ENCODE measurements at regions not wholly inside any gene's neighbourhood (a gene's known extent, or its start where the extent isn't known, plus 50 kb on each side); places are given as distances from the start of the nearest gene placed in this dataset.

DNA sequence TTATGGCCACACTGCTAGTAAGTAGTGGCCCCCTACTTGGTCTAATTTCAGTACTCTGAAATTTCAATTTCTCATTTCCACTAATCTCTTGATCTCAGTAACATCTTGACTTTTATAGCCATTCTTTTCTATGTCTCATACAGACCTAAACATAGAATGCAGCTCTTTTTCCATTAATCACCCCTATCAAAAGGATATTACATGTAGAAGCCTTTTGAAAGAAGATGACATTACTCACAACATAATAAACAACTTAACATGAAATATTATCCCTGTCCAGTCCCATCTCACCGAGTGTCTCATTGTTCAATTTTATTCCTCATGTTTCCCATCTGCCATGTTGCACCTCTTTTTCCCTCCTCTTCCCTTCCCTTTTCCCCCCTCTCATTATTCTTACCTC, 81.1 kb upstream of the KLHL13 start:
- ChIA-PET POLR2A (no interaction called here), CTCF (no interaction called here)
- Mint-ChIP-seq H3K27ac (no peak overlapping the region), H3K9me3 (no peaks in the 10 kb centered on the region), H3K27me3 (peaks cover 0 to 3% (median 0%) of the 10 kb centered on the region in 5 donors), H3K4me3 (no peak overlapping the region), H3K4me1 (no peaks in the 10 kb centered on the region), H3K36me3 (no peaks in the 10 kb centered on the region)
- no peaks in the 10 kb centered on the region for H3K4me1 ChIP-seq (ENCODE audit: control insufficient read depth in 2 of 2, insufficient read depth in 2 of 2, low read length in 2 of 2)
- H3K9me3 ChIP-seq (ENCODE audit: control insufficient read depth in 2 of 3, low read length in 3 of 3), result no peaks in the 10 kb centered on the region
- H3K36me3 ChIP-seq (ENCODE audit: control insufficient read depth in 2 of 3, insufficient read depth in 3 of 3, low read length in 3 of 3), result no peaks in the 10 kb centered on the region
- H3K27me3 ChIP-seq (ENCODE audit: control insufficient read depth in 2 of 2, insufficient read depth in 2 of 2, low read length in 2 of 2), result no peaks in the 10 kb centered on the region
- no peak for DNase-seq
- no peak overlapping the region for H3K27ac ChIP-seq (ENCODE audit: low read depth, low read length)
- ATAC-seq, result no peak
- intact Hi-C loops (cut with micrococcal nuclease), result no loop called here
- no peak overlapping the region for H3K4me3 ChIP-seq (ENCODE audit: low read length)

- Mint-ChIP-seq H3K9me3 (no peaks in the 10 kb centered on the region), H3K4me3 (no peak overlapping the region), H3K36me3 (no peaks in the 10 kb centered on the region), H3K4me1 (no peaks in the 10 kb centered on the region), H3K27ac (no peak overlapping the region), H3K27me3 (peaks cover 0 to 3% (median 0%) of the 10 kb centered on the region in 5 donors)
- ATAC-seq, result no peak
- Histone ChIP-seq H3K4me1 (ENCODE audit: control insufficient read depth in 2 of 2, insufficient read depth in 2 of 2, low read length in 2 of 2) (no peaks in the 10 kb centered on the region), H3K36me3 (ENCODE audit: control insufficient read depth in 2 of 3, insufficient read depth in 3 of 3, low read length in 3 of 3) (no peaks in the 10 kb centered on the region), H3K27ac (ENCODE audit: low read depth, low read length) (no peak overlapping the region), H3K9me3 (ENCODE audit: control insufficient read depth in 2 of 3, low read length in 3 of 3) (no peaks in the 10 kb centered on the region), H3K27me3 (ENCODE audit: control insufficient read depth in 2 of 2, insufficient read depth in 2 of 2, low read length in 2 of 2) (no peaks in the 10 kb centered on the region), H3K4me3 (ENCODE audit: low read length) (no peak overlapping the region)
- intact Hi-C loops (cut with micrococcal nuclease), result no loop called here
- CTCF ChIA-PET, result no interaction called here
- no peak for DNase-seq
- POLR2A ChIA-PET, result no interaction called here
Observed at GRCh38 chrX:118198577-118198976, 82.0 kb upstream of the KLHL13 start.

GRCh38 chrX:118199997-118200396, 83.4 kb upstream of the KLHL13 start:
- no peak overlapping the region for H3K27ac Mint-ChIP-seq
- H3K4me3 Mint-ChIP-seq, result no peak overlapping the region
- H3K9me3 Mint-ChIP-seq, result no peaks in the 10 kb centered on the region
- POLR2A ChIA-PET, result no interaction called here
- peaks cover 0 to 3% (median 0%) of the 10 kb centered on the region in 5 donors for H3K27me3 Mint-ChIP-seq
- Histone ChIP-seq H3K27me3 (ENCODE audit: control insufficient read depth in 2 of 2, insufficient read depth in 2 of 2, low read length in 2 of 2) (no peaks in the 10 kb centered on the region), H3K4me1 (ENCODE audit: control insufficient read depth in 2 of 2, insufficient read depth in 2 of 2, low read length in 2 of 2) (no peaks in the 10 kb centered on the region), H3K36me3 (ENCODE audit: control insufficient read depth in 2 of 3, insufficient read depth in 3 of 3, low read length in 3 of 3) (no peaks in the 10 kb centered on the region), H3K27ac (ENCODE audit: low read depth, low read length) (no peak overlapping the region), H3K4me3 (ENCODE audit: low read length) (no peak overlapping the region), H3K9me3 (ENCODE audit: control insufficient read depth in 2 of 3, low read length in 3 of 3) (no peaks in the 10 kb centered on the region)
- no peaks in the 10 kb centered on the region for H3K36me3 Mint-ChIP-seq
- DNase-seq (no peak), ATAC-seq (no peak)
- CTCF ChIA-PET, result no interaction called here
- H3K4me1 Mint-ChIP-seq, result no peaks in the 10 kb centered on the region
- intact Hi-C loops (cut with micrococcal nuclease), result no loop called here

DNA sequence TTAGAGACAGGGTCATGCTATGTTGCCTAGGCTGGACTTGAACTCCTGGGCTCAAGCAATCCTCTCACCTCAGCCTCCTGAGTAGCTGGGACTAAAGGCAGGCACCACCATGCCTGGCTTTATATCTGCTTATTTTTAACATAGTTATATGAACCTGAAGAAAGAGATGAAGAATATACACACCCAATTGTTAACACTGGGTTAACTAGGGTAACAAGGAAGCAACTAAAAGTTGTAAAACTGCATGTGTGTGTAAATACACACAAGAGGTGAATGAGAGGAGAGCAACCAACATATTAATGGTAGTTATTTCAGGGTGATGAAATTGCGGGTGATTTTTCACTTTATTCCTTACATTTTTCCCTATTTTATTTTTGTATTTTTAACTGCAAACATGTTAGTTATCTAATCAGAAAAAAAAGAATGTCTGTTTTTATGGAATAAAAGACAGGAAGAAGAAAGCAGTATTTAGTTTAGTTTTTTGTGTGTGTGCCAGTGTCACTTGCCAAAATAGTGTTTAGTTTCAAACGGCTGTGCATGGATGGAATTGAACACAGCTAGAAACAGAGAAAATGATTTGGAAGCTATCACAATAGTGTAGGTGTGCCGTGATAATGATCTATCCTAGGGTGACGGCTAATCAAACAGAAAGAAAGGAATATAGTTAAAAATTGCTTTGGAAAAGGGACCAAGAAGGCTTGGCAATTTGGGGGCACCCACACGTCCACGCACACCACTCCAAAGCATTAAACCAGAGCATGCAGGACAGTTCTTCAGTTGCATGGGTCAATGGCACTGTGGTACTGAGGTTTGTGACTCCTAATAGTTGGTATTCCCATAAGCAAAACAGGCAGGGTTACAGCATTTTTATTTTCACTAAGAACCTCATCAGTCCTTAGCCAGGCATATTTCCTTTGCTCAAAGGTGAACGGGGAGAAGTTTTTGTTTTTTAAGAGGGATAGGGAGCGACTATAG, 89.1 kb upstream of the KLHL13 start:
- intact Hi-C loops (cut with micrococcal nuclease), result no loop called here
- Histone ChIP-seq H3K4me3 (ENCODE audit: low read length) (no peak overlapping the region), H3K27me3 (ENCODE audit: control insufficient read depth in 2 of 2, insufficient read depth in 2 of 2, low read length in 2 of 2) (no peaks in the 10 kb centered on the region), H3K4me1 (ENCODE audit: control insufficient read depth in 2 of 2, insufficient read depth in 2 of 2, low read length in 2 of 2) (no peaks in the 10 kb centered on the region), H3K27ac (ENCODE audit: low read depth, low read length) (no peak overlapping the region), H3K36me3 (ENCODE audit: control insufficient read depth in 2 of 3, insufficient read depth in 3 of 3, low read length in 3 of 3) (no peaks in the 10 kb centered on the region), H3K9me3 (ENCODE audit: control insufficient read depth in 2 of 3, low read length in 3 of 3) (no peaks in the 10 kb centered on the region)
- Mint-ChIP-seq H3K27ac (no peak overlapping the region), H3K4me3 (no peak overlapping the region), H3K36me3 (no peaks in the 10 kb centered on the region), H3K4me1 (no peaks in the 10 kb centered on the region), H3K27me3 (no peaks in the 10 kb centered on the region), H3K9me3 (no peaks in the 10 kb centered on the region)
- ChIA-PET POLR2A (no interaction called here), CTCF (no interaction called here)
- ATAC-seq (no peak), DNase-seq (no peak)

DNA sequence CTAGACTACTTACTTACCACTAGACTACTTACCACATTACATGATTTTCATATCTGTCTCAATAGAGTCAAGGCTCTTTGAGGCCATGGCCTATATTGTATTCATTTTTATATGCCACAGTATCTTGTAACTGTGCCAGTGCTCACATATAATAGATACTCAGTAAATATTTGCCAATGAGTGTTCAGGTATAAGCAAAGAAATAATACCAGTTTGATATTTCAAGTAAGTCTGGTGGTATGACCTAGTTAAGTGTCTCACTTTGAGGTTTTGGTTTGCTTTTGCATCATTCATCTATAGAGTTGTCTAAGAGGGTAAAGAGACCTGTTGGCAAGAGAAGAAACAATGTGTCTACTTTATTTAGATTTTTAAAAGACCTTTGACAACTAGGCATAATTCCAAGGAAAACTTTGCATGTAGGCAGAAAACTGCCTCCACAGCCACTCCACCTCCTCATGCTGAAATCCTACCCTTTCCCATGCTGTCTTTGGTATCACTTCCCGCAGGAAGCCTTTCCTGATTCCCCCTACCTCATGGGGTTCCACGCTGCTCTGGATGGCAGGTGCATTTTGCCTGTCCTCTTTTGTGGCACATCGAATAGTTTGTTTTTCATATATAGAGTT, 91.3 kb upstream of the KLHL13 start:
- intact Hi-C loops (cut with micrococcal nuclease), result no loop called here
- POLR2A ChIA-PET, result no interaction called here
- CTCF ChIA-PET, result no interaction called here

DNA sequence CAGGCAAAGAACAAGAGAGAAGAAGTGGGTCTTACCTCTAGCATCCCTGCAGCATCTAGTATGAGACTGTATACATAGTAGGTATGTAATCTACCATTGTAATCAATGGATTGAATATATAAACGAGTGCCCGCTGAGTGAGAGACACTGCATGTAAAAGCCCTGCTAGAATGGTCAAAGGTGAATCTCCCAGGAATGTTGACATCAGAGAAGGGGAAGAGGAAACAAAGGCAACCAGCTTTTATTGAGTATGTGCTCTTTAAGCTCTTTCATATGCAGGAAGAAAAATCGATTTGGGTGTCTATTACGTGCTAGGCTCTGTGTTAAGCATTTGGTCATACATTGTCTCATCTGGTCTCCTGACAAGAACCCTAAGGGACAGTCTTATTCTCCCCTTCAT, 91.9 kb upstream of the KLHL13 start:
- ChIA-PET CTCF (no interaction called here), POLR2A (no interaction called here)
- no peaks in the 10 kb centered on the region for H3K4me1 ChIP-seq (ENCODE audit: control insufficient read depth in 2 of 2, insufficient read depth in 2 of 2, low read length in 2 of 2)
- H3K9me3 Mint-ChIP-seq, result no peaks in the 10 kb centered on the region
- H3K27me3 ChIP-seq (ENCODE audit: control insufficient read depth in 2 of 2, insufficient read depth in 2 of 2, low read length in 2 of 2), result no peaks in the 10 kb centered on the region
- no peaks in the 10 kb centered on the region for H3K36me3 Mint-ChIP-seq
- H3K4me1 Mint-ChIP-seq, result peaks cover 0 to 6% (median 0%) of the 10 kb centered on the region in 7 donors
- intact Hi-C loops (cut with micrococcal nuclease), result no loop called here
- H3K4me3 ChIP-seq (ENCODE audit: low read length), result no peak overlapping the region
- H3K9me3 ChIP-seq (ENCODE audit: control insufficient read depth in 2 of 3, low read length in 3 of 3), result no peaks in the 10 kb centered on the region
- H3K27ac ChIP-seq (ENCODE audit: low read depth, low read length), result no peak overlapping the region
- ATAC-seq (no peak), DNase-seq (no peak)
- H3K36me3 ChIP-seq (ENCODE audit: control insufficient read depth in 2 of 3, insufficient read depth in 3 of 3, low read length in 3 of 3), result no peaks in the 10 kb centered on the region
- H3K27me3 Mint-ChIP-seq, result no peaks in the 10 kb centered on the region
- H3K27ac Mint-ChIP-seq, result no peak overlapping the region
- H3K4me3 Mint-ChIP-seq, result no peak overlapping the region

More for the DNA sequence above, 91.3 kb upstream of the KLHL13 start:
- no peak for DNase-seq
- Histone ChIP-seq H3K9me3 (ENCODE audit: control insufficient read depth in 2 of 3, low read length in 3 of 3) (no peaks in the 10 kb centered on the region), H3K36me3 (ENCODE audit: control insufficient read depth in 2 of 3, insufficient read depth in 3 of 3, low read length in 3 of 3) (no peaks in the 10 kb centered on the region), H3K27me3 (ENCODE audit: control insufficient read depth in 2 of 2, insufficient read depth in 2 of 2, low read length in 2 of 2) (no peaks in the 10 kb centered on the region), H3K4me1 (ENCODE audit: control insufficient read depth in 2 of 2, insufficient read depth in 2 of 2, low read length in 2 of 2) (no peaks in the 10 kb centered on the region), H3K4me3 (ENCODE audit: low read length) (no peak overlapping the region), H3K27ac (ENCODE audit: low read depth, low read length) (no peak overlapping the region)
- no peaks in the 10 kb centered on the region for H3K27me3 Mint-ChIP-seq
- H3K27ac Mint-ChIP-seq, result no peak overlapping the region
- peaks cover 0 to 4% (median 0%) of the 10 kb centered on the region in 7 donors for H3K4me1 Mint-ChIP-seq
- ATAC-seq, result no peak
- no peaks in the 10 kb centered on the region for H3K36me3 Mint-ChIP-seq
- no peak overlapping the region for H3K4me3 Mint-ChIP-seq
- H3K9me3 Mint-ChIP-seq, result no peaks in the 10 kb centered on the region

All from naive thymus-derived CD4-positive, alpha-beta T cell (primary cell).